GM21528 (cell line): ENCODE measurements at regions not wholly inside any gene's neighbourhood (a gene's known extent, or its start where the extent isn't known, plus 50 kb on each side); places are given as distances from the start of the nearest gene placed in this dataset.

ENCODE experiments used
- ATAC-seq: cut with Tn5 transposase; IDR thresholded peaks from one replicate; pipeline ENCODE4 v1.9.1; 2021; ENCODE audit warnings: mild to moderate bottlenecking, moderate library complexity; ENCODE audit not compliant: unreplicated experiment, low FRiP score

GRCh38 chr3:177469216-177469615 is 271.9 kb upstream of the TBL1XR1 start:
- no peak for ATAC-seq

GRCh38 chr3:177470197-177470941 is 273.1 kb upstream of the TBL1XR1 start:
- ATAC-seq = no peak

GRCh38 chr3:177471733-177472480 is 274.6 kb upstream of the TBL1XR1 start:
- no peak for ATAC-seq

GRCh38 chr3:177473184-177473583 is 275.9 kb upstream of the TBL1XR1 start:
- no peak for ATAC-seq

GRCh38 chr3:177473903-177474302 is 276.6 kb upstream of the TBL1XR1 start:
- ATAC-seq = no peak

- ATAC-seq = no peak
These were observed 277.5 kb upstream of the TBL1XR1 start for GRCh38 chr3:177474652-177475355.

GRCh38 chr3:177475356-177475665 is 278.0 kb upstream of the TBL1XR1 start:
- ATAC-seq = no peak

- no peak for ATAC-seq
These were observed 279.2 kb upstream of the TBL1XR1 start for GRCh38 chr3:177476495-177476894.

- no peak for ATAC-seq
These were observed 279.7 kb upstream of the TBL1XR1 start for GRCh38 chr3:177476921-177477435.

- no peak for ATAC-seq
These were observed 281.0 kb upstream of the TBL1XR1 start for GRCh38 chr3:177478170-177478867.

- no peak for ATAC-seq
These were observed 282.3 kb upstream of the TBL1XR1 start for GRCh38 chr3:177479630-177480029.

- ATAC-seq = no peak
These were observed 284.0 kb upstream of the TBL1XR1 start for GRCh38 chr3:177481329-177481728.

- ATAC-seq = no peak
These were observed 284.9 kb upstream of the TBL1XR1 start for GRCh38 chr3:177482048-177482691.

GRCh38 chr3:177483182-177483967 is 286.1 kb upstream of the TBL1XR1 start:
- ATAC-seq = no peak

- no peak for ATAC-seq
These were observed 286.9 kb upstream of the TBL1XR1 start for GRCh38 chr3:177484206-177484605.

GRCh38 chr3:177484926-177485325 is 287.6 kb upstream of the TBL1XR1 start:
- ATAC-seq = no peak

GRCh38 chr3:177487635-177488186 is 290.4 kb upstream of the TBL1XR1 start:
- no peak for ATAC-seq

- ATAC-seq = no peak
These were observed 291.5 kb upstream of the TBL1XR1 start for GRCh38 chr3:177488740-177489139.

GRCh38 chr3:177490626-177491025 is 293.3 kb upstream of the TBL1XR1 start:
- no peak for ATAC-seq
